Activated T-cell treated with anti-CD3 and anti-CD28 coated beads, Interleukin-2, amount 50 U/mL, for 4 hours (primary cell): ENCODE measurements at regions not wholly inside any gene's neighbourhood (a gene's known extent, or its start where the extent isn't known, plus 50 kb on each side); places are given as distances from the start of the nearest gene placed in this dataset.

Experiments used
- ATAC-seq, 2 donors: fragments of 200-7000 bp; cut with Tn5 transposase; one replicate each; pipeline ENCODE4 v1.10.0; 2021
- DNase-seq: peaks from one replicate; pipeline ENCODE4 v3.0.0-alpha.2; 2020
- H3K27me3 Mint-ChIP-seq: one replicate; pipeline ENCODE4 v1.8.0; 2021; ENCODE audit warnings: low read depth, mixed read lengths
- H3K36me3 Mint-ChIP-seq: one replicate; pipeline ENCODE4 v1.8.0; 2022; ENCODE audit warnings: mixed read lengths; ENCODE audit not compliant: insufficient read depth
- H3K4me1 Mint-ChIP-seq: one replicate; pipeline ENCODE4 v1.8.0; 2021; ENCODE audit warnings: low read depth, mixed read lengths
- H3K4me3 Mint-ChIP-seq: one replicate; pipeline ENCODE4 v1.8.0; 2021; ENCODE audit warnings: mild to moderate bottlenecking, moderate library complexity, mixed read lengths
- H3K9me3 Mint-ChIP-seq: one replicate; pipeline ENCODE4 v1.8.0; 2021; ENCODE audit warnings: mixed read lengths

DNA sequence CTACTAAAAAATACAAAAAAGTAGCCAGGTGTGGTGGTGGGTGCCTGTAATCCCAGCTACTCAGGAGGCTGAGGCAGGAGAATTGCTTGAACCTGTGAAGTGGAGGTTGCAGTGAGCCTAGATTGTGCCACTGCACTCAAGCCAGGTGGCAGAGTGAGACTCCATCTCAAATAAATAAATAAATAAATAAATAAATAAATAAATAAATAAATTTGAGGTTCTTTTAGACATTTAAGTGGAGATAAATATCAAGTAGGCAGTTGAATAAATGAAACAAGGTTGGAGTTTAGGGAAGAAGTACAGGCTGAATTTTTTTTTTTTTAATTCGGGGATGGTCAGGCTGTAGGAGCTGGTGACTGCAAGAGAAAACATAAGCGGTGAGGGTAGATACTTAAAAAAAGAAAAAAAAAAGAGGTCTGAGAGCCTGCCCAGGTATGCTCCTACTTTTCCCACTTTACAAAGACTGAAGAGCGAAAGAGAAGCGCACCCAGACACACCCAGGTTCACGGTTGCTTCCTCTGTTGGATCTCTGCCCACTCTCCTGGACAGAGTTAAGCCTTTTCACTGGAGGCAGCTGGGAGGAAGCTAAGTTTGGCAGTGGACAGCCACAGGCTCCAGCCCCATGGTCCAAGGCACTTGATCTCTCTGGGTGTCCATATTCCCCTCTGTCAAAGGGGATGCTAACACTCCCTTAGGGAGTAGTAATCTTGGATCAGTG lies 100.9 kb upstream of the PRDM1 start:
- H3K36me3 Mint-ChIP-seq = peaks cover 3% of the 10 kb centered on the region
- DNase-seq (no peak), ATAC-seq (no peak)
- no peak overlapping the region for H3K4me3 Mint-ChIP-seq
- H3K4me1 Mint-ChIP-seq = peaks cover 25% of the 10 kb centered on the region
- peaks cover 51% of the 10 kb centered on the region for H3K27me3 Mint-ChIP-seq
- H3K9me3 Mint-ChIP-seq = no peaks in the 10 kb centered on the region

DNA sequence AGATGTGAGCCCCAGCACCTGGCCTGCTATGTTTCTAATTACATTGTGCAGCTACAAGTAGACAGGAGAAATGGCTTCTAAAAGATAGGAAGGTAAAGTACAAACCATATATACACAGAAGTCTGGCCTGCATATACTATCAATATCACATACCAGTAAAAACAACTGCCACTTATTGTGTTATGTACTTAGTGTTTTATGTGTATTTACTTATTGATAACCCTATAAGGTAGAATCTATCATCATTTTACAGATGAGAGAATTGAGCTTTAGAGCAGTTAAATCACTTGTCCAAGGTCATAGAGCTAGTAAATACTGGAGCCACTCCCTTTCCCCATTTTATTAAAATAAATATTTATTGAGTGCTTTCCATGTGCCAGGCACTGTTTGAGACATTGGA lies 102.4 kb upstream of the PRDM1 start:
- DNase-seq (no peak), ATAC-seq (no peak)
- no peak overlapping the region for H3K4me3 Mint-ChIP-seq
- H3K4me1 Mint-ChIP-seq = peaks cover 33% of the 10 kb centered on the region
- H3K36me3 Mint-ChIP-seq = peaks cover 3% of the 10 kb centered on the region
- H3K27me3 Mint-ChIP-seq = peaks cover 47% of the 10 kb centered on the region
- no peaks in the 10 kb centered on the region for H3K9me3 Mint-ChIP-seq

DNA sequence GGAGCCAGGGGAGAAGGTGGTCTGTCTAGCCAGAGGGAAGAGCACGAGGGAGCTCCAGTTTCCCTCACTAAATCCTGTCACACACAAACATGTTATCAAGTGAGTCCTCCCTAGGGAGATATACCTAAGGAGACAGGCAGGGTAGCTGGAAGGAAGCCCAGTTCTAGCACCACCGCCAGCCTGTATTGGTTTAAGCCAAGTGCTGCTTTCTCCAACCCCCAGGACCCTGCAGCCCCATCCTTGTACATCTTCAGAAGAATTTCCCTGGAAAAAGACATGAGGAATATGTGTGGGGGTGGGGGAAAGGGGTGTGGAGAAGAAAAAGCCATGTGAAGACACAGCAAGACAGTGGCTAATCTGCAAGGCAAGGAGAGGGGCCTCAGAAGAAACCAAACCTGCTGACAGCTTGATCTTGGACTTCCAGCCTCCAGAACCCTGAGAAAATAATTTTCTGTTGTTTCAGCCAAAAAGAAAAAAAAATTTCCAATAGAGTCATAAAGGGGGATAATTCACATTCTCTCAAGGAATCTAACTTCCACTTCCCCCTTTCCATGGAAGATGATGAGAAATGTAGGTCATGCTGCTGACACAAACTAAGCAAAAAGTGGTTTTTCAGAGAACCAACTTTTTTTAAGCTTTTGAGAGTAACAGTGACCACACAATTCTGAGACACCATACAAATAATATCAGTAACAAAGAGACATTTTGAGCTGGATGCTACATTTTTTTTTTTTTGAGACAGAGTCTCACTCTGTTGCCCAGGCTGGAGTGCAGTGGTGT lies 103.2 kb upstream of the PRDM1 start:
- Mint-ChIP-seq H3K27me3 (peaks cover 44% of the 10 kb centered on the region), H3K4me3 (no peak overlapping the region), H3K9me3 (no peaks in the 10 kb centered on the region), H3K4me1 (peaks cover 38% of the 10 kb centered on the region), H3K36me3 (peaks cover 3% of the 10 kb centered on the region)
- no peak for DNase-seq
- peak; percentile 8 to 18 for ATAC-seq

DNA sequence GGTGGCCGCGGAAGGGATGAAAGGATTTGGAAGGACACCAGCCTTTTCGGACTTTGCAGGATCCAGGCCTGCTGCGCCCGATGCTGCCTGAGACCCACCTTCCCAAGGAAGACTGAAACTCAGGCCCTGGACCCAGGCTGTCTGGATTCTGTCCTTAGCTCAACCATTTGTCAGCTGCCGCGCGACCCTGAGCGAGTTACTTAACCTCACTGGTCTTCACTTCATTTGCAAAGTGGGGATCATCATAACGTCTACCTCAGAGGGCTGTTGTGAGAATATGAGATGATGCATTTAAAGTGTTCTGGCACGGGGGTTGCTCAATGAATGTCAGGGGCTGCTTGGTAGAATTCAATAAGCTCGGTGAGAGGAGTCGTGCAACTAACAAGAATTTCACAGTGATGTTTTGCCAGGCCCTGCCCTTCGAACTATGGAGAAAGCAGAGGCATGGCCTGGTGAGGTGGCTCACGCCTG lies 104.2 kb upstream of the PRDM1 start:
- DNase-seq = no peak
- H3K4me3 Mint-ChIP-seq = peak overlapping the region; percentile 81
- peaks cover 3% of the 10 kb centered on the region for H3K36me3 Mint-ChIP-seq
- H3K27me3 Mint-ChIP-seq = peaks cover 38% of the 10 kb centered on the region
- peaks cover 37% of the 10 kb centered on the region for H3K4me1 Mint-ChIP-seq
- H3K9me3 Mint-ChIP-seq = no peaks in the 10 kb centered on the region
- ATAC-seq = no peak

DNA sequence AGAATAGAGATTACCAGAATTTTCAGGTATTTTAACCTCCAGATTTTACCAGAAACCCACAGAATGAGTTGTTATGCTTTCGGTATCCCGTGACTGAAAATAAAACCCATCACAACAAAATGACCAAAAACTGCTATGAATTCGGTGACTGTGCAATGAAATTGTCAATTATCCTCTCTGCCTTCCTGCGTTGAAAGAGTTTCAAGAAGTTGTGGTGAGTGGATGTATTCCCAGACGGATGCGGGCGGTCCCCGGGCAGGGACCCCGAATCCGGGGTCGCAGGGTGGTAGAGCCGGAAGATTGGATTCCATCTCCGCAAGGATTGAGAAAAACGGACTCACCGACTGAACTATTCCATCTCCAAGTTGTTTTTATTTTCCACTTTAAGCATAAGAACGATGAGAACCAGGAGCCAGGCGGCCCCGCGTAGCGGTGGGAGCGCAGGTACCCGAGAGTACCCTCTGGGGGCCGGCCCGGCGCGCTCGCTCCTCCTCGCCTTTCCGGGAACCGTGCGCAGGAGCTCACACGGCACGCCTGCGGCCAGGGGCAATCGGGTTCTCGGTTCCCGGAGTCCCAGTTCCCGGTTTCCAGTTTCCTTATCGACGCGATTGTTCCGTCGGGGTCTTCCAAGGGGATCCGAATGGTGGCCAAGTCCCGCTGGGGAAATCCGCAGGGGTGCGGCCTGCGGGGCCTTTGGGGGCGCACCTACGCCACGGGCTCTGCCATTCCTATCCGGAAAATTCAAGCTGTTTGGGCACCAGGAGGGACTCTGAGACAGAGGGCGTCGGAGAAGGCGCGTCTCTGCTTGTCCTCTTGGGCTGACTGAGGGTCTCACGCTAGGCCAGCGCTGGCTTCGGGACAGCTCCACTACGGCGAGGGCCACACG lies 104.9 kb upstream of the PRDM1 start:
- peaks cover 34% of the 10 kb centered on the region for H3K4me1 Mint-ChIP-seq
- H3K9me3 Mint-ChIP-seq = no peaks in the 10 kb centered on the region
- H3K27me3 Mint-ChIP-seq = peaks cover 33% of the 10 kb centered on the region
- H3K36me3 Mint-ChIP-seq = peaks cover 3% of the 10 kb centered on the region
- DNase-seq (peak; percentile 35), ATAC-seq (peak; percentile 60 to 66)
- peak overlapping the region; percentile 81 for H3K4me3 Mint-ChIP-seq

DNA sequence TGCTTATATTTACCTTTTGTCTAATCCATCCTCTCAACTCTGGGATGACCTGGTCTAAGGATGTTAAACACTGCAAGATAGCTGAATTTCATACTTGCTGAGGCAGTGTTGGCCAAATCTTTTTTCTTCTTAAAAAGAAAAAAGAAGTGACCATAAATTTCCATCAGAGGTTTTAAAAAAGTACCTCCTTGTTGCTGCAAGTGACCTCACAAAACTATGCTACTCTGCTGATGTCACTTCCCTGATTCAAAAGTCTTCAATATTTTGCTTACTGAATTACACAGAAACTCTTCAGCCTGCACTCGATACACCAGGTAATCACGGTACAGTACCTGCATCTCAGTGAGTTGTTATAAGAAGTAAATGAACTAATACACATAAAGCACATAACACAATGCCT lies 107.2 kb upstream of the PRDM1 start:
- DNase-seq (no peak), ATAC-seq (no peak)
- Mint-ChIP-seq H3K36me3 (peaks cover 3% of the 10 kb centered on the region), H3K9me3 (peaks cover 5% of the 10 kb centered on the region), H3K27me3 (peaks cover 21% of the 10 kb centered on the region), H3K4me1 (peaks cover 28% of the 10 kb centered on the region), H3K4me3 (no peak overlapping the region)

DNA sequence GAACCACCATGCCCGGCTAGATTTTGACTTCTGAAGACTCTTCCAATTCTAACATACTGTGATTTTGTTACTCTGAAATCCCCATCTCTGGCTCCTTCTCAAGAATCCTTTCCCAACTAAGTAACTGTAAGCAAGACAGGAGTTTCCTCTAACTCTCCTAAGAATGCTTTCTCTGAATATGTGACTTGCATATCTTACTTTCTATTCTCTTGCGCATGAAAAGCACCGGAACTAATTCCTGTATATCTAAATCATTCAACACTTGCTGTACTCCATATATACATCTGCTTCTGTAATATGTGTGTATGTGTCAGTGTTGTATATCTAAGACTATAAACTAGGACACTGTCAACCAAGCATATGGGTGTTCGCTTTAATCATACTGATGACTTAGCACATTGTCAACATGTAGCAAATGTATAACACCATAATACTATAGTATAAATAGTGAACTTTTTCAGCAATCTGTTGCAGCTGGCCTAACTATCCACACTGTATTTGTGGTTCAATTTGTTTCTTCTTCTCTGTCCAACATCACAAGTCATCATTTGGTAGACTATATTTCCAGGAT lies 108.1 kb upstream of the PRDM1 start:
- Mint-ChIP-seq H3K9me3 (peaks cover 13% of the 10 kb centered on the region), H3K36me3 (peaks cover 3% of the 10 kb centered on the region), H3K27me3 (peaks cover 21% of the 10 kb centered on the region), H3K4me3 (no peak overlapping the region), H3K4me1 (peaks cover 28% of the 10 kb centered on the region)
- ATAC-seq (no peak), DNase-seq (no peak)

DNA sequence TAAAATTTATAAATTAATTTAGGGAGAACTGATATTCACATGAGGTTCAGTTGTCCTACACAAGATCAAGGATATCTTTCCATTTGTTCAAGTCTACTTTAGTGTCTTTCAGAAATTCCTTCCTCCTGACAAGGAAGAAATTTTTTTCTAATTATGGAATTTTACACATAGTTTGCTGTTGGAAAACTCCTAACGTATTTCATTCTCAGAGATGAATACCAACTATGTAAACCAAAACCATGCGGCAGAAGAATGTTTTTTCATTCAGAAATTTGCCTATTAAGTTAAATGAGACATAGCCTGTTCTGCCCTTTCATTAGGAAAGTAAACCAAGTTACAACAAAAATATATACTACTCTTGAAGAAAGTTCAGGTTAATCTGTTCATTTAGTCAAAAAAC lies 111.2 kb upstream of the PRDM1 start:
- Mint-ChIP-seq H3K27me3 (peaks cover 8% of the 10 kb centered on the region), H3K4me3 (no peak overlapping the region), H3K36me3 (peaks cover 3% of the 10 kb centered on the region), H3K9me3 (peaks cover 32% of the 10 kb centered on the region), H3K4me1 (peaks cover 14% of the 10 kb centered on the region)
- no peak for ATAC-seq
- DNase-seq = no peak

DNA sequence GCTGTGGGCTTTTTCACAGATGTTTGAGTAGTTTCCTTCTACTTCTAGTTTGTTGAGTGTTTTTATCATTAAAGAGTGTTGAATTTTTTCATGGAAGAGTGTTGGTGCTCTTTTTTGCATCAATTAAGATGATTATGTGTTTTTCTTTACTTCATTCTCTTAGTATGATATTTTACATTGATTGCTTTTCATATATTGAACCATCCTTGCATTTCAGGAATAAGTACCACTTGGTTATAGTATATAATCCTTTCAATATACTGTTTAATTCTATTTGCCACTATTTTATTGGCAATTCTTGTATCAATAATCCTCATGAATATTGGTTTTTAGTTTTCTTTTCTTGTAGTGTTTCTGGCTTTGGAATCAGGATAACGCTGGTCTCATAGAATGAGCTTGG lies 113.7 kb upstream of the PRDM1 start:
- DNase-seq = no peak
- Mint-ChIP-seq H3K9me3 (peaks cover 52% of the 10 kb centered on the region), H3K36me3 (peaks cover 4% of the 10 kb centered on the region), H3K4me3 (no peak overlapping the region), H3K27me3 (peaks cover 6% of the 10 kb centered on the region), H3K4me1 (no peaks in the 10 kb centered on the region)
- ATAC-seq = no peak

DNA sequence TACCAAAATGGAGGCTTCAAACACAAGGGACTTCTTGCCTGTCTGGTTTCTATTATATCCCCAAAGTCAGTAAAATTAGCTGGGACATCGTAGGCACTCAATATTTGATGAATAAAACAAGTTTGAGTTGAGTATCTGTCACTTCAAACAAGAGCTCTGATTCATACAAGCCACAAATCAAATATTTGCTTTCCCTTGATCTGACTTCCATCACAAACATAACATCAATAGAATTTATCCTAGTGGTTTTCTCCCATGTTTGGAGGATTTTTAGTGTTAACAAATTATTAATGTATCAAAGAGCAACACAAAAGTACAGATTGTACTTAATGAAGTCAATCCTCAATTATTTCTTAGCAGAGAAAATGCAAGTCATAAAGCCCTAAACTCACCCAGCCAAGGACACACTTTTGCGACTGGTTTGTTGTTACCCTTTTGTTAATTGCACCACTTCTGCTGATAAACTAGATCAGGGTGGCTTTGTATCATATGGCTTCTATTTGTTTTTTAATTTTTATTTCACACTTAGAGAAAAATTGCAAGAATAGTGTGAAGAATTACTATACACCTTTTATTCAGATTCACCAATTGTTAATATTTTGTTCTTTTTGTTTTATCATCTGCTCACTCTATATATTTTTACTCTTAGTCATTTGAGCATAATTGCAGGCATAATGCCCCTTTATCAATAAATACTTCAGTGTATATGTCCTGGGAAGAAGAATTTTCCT lies 117.4 kb upstream of the PRDM1 start:
- peaks cover 47% of the 10 kb centered on the region for H3K9me3 Mint-ChIP-seq
- H3K4me3 Mint-ChIP-seq = no peak overlapping the region
- no peak for ATAC-seq
- no peaks in the 10 kb centered on the region for H3K4me1 Mint-ChIP-seq
- H3K27me3 Mint-ChIP-seq = no peaks in the 10 kb centered on the region
- no peak for DNase-seq
- peaks cover 4% of the 10 kb centered on the region for H3K36me3 Mint-ChIP-seq

DNA sequence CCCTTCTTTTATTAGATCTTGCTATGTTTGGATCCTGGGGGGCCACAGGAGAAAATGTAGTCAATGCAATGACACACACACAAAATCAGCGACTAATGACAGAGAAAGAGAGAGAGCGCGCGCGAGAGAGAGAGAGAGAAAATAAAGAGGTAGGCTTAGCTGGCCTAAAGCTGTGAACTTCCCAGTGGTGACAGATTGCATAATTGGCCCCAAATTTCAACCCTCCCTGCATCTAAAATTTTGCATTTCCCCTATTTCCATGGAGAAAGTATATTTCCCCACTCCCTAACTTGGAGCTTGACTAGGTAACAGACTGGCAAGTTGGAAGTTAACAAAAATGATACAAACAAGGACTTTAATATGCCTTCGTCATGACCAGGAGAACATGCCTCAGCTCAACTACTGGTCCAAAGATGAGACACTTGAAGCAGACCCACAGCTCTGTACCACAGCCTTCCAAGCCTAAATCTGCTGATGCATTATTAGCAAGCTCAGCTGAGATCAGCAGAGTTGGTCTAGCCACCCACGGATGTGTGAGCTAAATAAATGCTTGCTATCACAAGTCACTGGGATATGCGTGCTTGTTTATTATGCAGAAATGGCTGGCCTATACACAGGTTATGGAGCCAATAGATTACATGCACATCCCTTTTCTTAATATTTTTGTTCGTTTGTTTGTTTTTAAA lies 118.1 kb upstream of the PRDM1 start:
- H3K4me3 Mint-ChIP-seq = no peak overlapping the region
- no peak for DNase-seq
- H3K4me1 Mint-ChIP-seq = no peaks in the 10 kb centered on the region
- H3K27me3 Mint-ChIP-seq = no peaks in the 10 kb centered on the region
- ATAC-seq = no peak
- H3K36me3 Mint-ChIP-seq = peaks cover 4% of the 10 kb centered on the region
- H3K9me3 Mint-ChIP-seq = peaks cover 39% of the 10 kb centered on the region

DNA sequence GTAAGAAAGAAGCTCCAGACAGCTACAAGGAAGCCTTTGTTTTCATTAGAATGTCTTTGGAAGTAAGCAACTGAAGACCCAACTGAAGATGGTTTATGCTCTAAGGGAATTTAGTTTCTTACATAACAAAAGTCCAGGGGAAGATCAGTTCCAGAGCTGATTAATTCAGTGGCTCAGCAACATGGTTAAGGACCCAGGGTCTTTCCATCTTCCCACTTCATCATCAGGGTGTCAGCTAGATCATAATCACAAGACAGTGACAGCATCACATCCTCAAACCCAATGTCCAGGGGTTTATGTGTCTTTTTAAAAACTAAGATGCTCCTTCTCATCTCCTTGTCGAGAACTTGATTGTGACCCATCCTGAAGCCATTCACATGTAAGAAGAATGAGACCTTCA lies 119.7 kb upstream of the PRDM1 start:
- Mint-ChIP-seq H3K9me3 (peaks cover 25% of the 10 kb centered on the region), H3K27me3 (no peaks in the 10 kb centered on the region), H3K36me3 (peaks cover 1% of the 10 kb centered on the region), H3K4me3 (no peak overlapping the region), H3K4me1 (no peaks in the 10 kb centered on the region)
- ATAC-seq (no peak), DNase-seq (no peak)
